ENCODE measurements at regions not wholly inside any gene's neighbourhood (a gene's known extent, or its start where the extent isn't known, plus 50 kb on each side); places are given as distances from the start of the nearest gene placed in this dataset.
A peak's percentile ranks its signal among the peaks of the same experiment; 100 is the strongest.

DNA sequence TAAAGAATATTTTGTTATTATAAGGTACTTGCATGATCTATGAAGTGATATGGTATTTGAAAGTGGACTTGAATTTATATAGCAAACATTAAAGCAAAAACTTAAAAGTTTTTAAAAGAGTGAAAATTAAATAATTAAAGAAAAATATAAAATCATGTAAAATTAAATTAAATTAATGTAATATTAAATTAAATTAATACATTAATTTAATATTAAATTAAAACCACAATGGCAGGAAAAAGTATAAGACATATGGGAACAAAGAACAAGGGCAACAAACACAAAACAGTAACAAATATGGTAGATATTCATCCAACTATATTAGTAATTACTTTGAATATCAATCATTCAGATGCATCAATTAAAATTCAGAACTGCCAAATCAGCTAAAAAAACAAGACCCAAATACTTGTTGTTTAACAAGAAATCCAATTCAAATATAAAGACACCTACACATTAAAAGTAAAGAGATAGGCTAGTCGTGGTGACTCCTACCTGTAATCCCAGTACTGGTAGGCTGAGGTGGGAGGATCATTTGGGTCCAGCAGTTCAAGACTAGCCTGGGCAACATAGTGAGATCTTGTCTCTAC lies 992.2 kb upstream of the MIR17HG start:
- H3K4me3 ChIP-seq (ENCODE audit: low read depth in 1 of 3, low read length in 3 of 3): no peak overlapping the region
- H3K27me3 ChIP-seq (ENCODE audit: control insufficient read depth in 3 of 3, insufficient read depth in 3 of 3, low read length in 3 of 3): no peaks in the 10 kb centered on the region
- H3K9me3 ChIP-seq (ENCODE audit: control insufficient read depth in 2 of 2, insufficient read depth in 1 of 2, low read depth in 1 of 2, low read length in 1 of 2): no peaks in the 10 kb centered on the region
- 68 to 80% (median 73%) methylated on average over 1 of the region's 1 CpG for WGBS, 3 donors
- H3K36me3 ChIP-seq (ENCODE audit: control insufficient read depth in 3 of 3, insufficient read depth in 2 of 3, low read depth in 1 of 3, low read length in 3 of 3): no peaks in the 10 kb centered on the region
- no peaks in the 10 kb centered on the region for H3K4me1 ChIP-seq (ENCODE audit: control insufficient read depth in 3 of 3, insufficient read depth in 2 of 3, low read depth in 1 of 3, low read length in 2 of 3)
- no peak overlapping the region for H3K27ac ChIP-seq (ENCODE audit: low read depth in 1 of 3, low read length in 2 of 3)
- FAIRE-seq (peak; percentile 68), DNase-seq (no peak)

GRCh38 chr13:90360785-90361184 lies 986.7 kb upstream of the MIR17HG start:
- no peaks in the 10 kb centered on the region for H3K4me1 ChIP-seq (ENCODE audit: control insufficient read depth in 3 of 3, insufficient read depth in 2 of 3, low read depth in 1 of 3, low read length in 2 of 3)
- WGBS, 3 donors: 73 to 75% (median 74%) methylated on average over 1 of the region's 1 CpG
- H3K27me3 ChIP-seq (ENCODE audit: control insufficient read depth in 3 of 3, insufficient read depth in 3 of 3, low read length in 3 of 3): no peaks in the 10 kb centered on the region
- H3K27ac ChIP-seq (ENCODE audit: low read depth in 1 of 3, low read length in 2 of 3): no peak overlapping the region
- no peaks in the 10 kb centered on the region for H3K36me3 ChIP-seq (ENCODE audit: control insufficient read depth in 3 of 3, insufficient read depth in 2 of 3, low read depth in 1 of 3, low read length in 3 of 3)
- FAIRE-seq: no peak
- H3K4me3 ChIP-seq (ENCODE audit: low read depth in 1 of 3, low read length in 3 of 3): no peak overlapping the region
- DNase-seq: no peak
- no peaks in the 10 kb centered on the region for H3K9me3 ChIP-seq (ENCODE audit: control insufficient read depth in 2 of 2, insufficient read depth in 1 of 2, low read depth in 1 of 2, low read length in 1 of 2)

DNA sequence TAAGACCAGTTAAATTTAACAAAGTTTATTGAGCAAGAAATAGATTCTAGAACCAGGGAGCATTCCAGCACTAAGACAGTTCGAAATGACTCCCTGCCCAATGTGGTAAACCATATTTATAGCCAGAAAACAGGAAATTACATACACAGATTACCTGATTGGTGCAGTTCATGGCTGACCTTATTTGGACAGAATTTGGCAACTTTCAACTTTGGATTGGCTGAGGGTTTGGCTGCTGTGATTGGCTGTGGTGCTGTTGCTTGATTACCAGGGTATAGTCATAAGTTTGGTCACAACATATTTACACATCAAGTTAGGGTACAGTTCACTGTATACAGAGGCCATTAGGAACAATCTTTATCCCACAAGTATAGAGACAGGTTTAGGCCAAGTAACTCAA lies 984.8 kb upstream of the MIR17HG start:
- FAIRE-seq (no peak), DNase-seq (no peak)
- no peaks in the 10 kb centered on the region for H3K9me3 ChIP-seq (ENCODE audit: control insufficient read depth in 2 of 2, insufficient read depth in 1 of 2, low read depth in 1 of 2, low read length in 1 of 2)
- 41 to 51% (median 51%) methylated on average over 1 of the region's 1 CpG for WGBS, 3 donors
- H3K27me3 ChIP-seq (ENCODE audit: control insufficient read depth in 3 of 3, insufficient read depth in 3 of 3, low read length in 3 of 3): no peaks in the 10 kb centered on the region
- H3K4me1 ChIP-seq (ENCODE audit: control insufficient read depth in 3 of 3, insufficient read depth in 2 of 3, low read depth in 1 of 3, low read length in 2 of 3): no peaks in the 10 kb centered on the region
- H3K4me3 ChIP-seq (ENCODE audit: low read depth in 1 of 3, low read length in 3 of 3): no peak overlapping the region
- H3K36me3 ChIP-seq (ENCODE audit: control insufficient read depth in 3 of 3, insufficient read depth in 2 of 3, low read depth in 1 of 3, low read length in 3 of 3): no peaks in the 10 kb centered on the region
- H3K27ac ChIP-seq (ENCODE audit: low read depth in 1 of 3, low read length in 2 of 3): no peak overlapping the region

DNA sequence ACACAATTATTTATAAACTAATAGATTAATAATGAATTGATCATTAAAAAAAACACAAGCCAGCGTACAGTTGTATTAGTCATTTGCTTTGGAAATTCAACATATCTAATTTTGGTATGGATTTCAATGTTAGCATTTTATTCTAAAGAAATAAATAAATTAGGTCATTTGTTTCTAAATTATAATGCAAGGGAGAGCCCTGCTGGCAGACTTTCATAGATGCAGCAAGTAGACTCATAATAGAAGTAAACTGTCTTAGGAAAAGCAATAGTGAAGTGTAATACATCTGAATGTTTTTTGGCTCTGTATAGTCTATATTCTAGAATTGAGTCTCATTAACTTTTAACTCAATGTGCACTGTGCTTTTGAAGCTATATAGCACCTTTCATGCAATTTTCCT lies 982.4 kb upstream of the MIR17HG start:
- Histone ChIP-seq H3K4me1 (ENCODE audit: control insufficient read depth in 3 of 3, insufficient read depth in 2 of 3, low read depth in 1 of 3, low read length in 2 of 3) (no peaks in the 10 kb centered on the region), H3K9me3 (ENCODE audit: control insufficient read depth in 2 of 2, insufficient read depth in 1 of 2, low read depth in 1 of 2, low read length in 1 of 2) (no peaks in the 10 kb centered on the region), H3K27me3 (ENCODE audit: control insufficient read depth in 3 of 3, insufficient read depth in 3 of 3, low read length in 3 of 3) (no peaks in the 10 kb centered on the region), H3K36me3 (ENCODE audit: control insufficient read depth in 3 of 3, insufficient read depth in 2 of 3, low read depth in 1 of 3, low read length in 3 of 3) (no peaks in the 10 kb centered on the region), H3K4me3 (ENCODE audit: low read depth in 1 of 3, low read length in 3 of 3) (no peak overlapping the region), H3K27ac (ENCODE audit: low read depth in 1 of 3, low read length in 2 of 3) (no peak overlapping the region)
- DNase-seq: no peak
- no peak for FAIRE-seq
- 72 to 92% (median 88%) methylated on average over 1 of the region's 1 CpG for WGBS, 3 donors

GRCh38 chr13:90374168-90374567 lies 973.3 kb upstream of the MIR17HG start:
- H3K36me3 ChIP-seq (ENCODE audit: control insufficient read depth in 3 of 3, insufficient read depth in 2 of 3, low read depth in 1 of 3, low read length in 3 of 3): no peaks in the 10 kb centered on the region
- H3K4me1 ChIP-seq (ENCODE audit: control insufficient read depth in 3 of 3, insufficient read depth in 2 of 3, low read depth in 1 of 3, low read length in 2 of 3): no peaks in the 10 kb centered on the region
- no peaks in the 10 kb centered on the region for H3K27me3 ChIP-seq (ENCODE audit: control insufficient read depth in 3 of 3, insufficient read depth in 3 of 3, low read length in 3 of 3)
- H3K9me3 ChIP-seq (ENCODE audit: control insufficient read depth in 2 of 2, insufficient read depth in 1 of 2, low read depth in 1 of 2, low read length in 1 of 2): no peaks in the 10 kb centered on the region
- H3K4me3 ChIP-seq (ENCODE audit: low read depth in 1 of 3, low read length in 3 of 3): no peak overlapping the region
- no peak overlapping the region for H3K27ac ChIP-seq (ENCODE audit: low read depth in 1 of 3, low read length in 2 of 3)
- no peak for DNase-seq
- FAIRE-seq: no peak

GRCh38 chr13:90375851-90376250 lies 971.6 kb upstream of the MIR17HG start:
- WGBS, 3 donors: 67 to 81% (median 70%) methylated on average over 4 of the region's 4 CpGs
- Histone ChIP-seq H3K27me3 (ENCODE audit: control insufficient read depth in 3 of 3, insufficient read depth in 3 of 3, low read length in 3 of 3) (no peaks in the 10 kb centered on the region), H3K36me3 (ENCODE audit: control insufficient read depth in 3 of 3, insufficient read depth in 2 of 3, low read depth in 1 of 3, low read length in 3 of 3) (no peaks in the 10 kb centered on the region), H3K9me3 (ENCODE audit: control insufficient read depth in 2 of 2, insufficient read depth in 1 of 2, low read depth in 1 of 2, low read length in 1 of 2) (no peaks in the 10 kb centered on the region), H3K27ac (ENCODE audit: low read depth in 1 of 3, low read length in 2 of 3) (no peak overlapping the region), H3K4me3 (ENCODE audit: low read depth in 1 of 3, low read length in 3 of 3) (no peak overlapping the region), H3K4me1 (ENCODE audit: control insufficient read depth in 3 of 3, insufficient read depth in 2 of 3, low read depth in 1 of 3, low read length in 2 of 3) (no peaks in the 10 kb centered on the region)
- DNase-seq (no peak), FAIRE-seq (no peak)

GRCh38 chr13:90382425-90382824 lies 965.1 kb upstream of the MIR17HG start:
- Histone ChIP-seq H3K36me3 (ENCODE audit: control insufficient read depth in 3 of 3, insufficient read depth in 2 of 3, low read depth in 1 of 3, low read length in 3 of 3) (no peaks in the 10 kb centered on the region), H3K27me3 (ENCODE audit: control insufficient read depth in 3 of 3, insufficient read depth in 3 of 3, low read length in 3 of 3) (no peaks in the 10 kb centered on the region), H3K4me3 (ENCODE audit: low read depth in 1 of 3, low read length in 3 of 3) (no peak overlapping the region), H3K9me3 (ENCODE audit: control insufficient read depth in 2 of 2, insufficient read depth in 1 of 2, low read depth in 1 of 2, low read length in 1 of 2) (no peaks in the 10 kb centered on the region), H3K27ac (ENCODE audit: low read depth in 1 of 3, low read length in 2 of 3) (no peak overlapping the region), H3K4me1 (ENCODE audit: control insufficient read depth in 3 of 3, insufficient read depth in 2 of 3, low read depth in 1 of 3, low read length in 2 of 3) (no peaks in the 10 kb centered on the region)
- no peak for FAIRE-seq
- no peak for DNase-seq
- WGBS, 3 donors: 74 to 91% (median 86%) methylated on average over 1 of the region's 1 CpG

DNA sequence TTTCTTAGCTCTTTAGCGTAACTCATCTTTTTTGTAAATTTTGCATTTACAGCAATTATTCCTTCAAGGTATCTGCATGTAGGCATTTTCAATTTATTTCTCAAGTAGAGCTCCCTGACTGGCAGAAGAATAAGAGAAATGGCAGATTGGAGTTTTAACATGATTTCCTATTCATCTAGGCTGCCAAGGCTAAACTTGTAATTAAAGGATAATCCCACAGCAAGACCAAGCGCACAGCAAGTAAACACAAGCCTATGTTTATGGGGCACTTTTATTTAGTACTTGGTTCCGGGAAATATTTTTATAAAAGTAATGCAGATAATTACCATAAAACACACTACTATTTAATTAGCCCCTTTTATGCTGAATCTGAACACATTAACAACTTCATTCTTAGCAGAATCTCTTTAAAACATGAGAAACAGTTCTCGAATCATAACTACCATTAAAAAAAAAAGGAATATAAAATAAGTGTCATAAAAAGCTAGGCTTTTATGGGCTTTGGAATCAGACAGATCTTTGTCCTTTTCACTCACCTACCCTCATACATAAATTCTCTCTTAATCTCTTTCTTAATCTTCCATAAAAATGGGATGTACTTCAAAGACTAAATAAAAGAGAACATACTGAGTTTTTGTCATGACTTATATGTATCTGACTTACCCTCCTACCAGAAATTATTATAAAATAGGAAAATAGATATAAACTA lies 961.6 kb upstream of the MIR17HG start:
- no peak for FAIRE-seq
- H3K36me3 ChIP-seq (ENCODE audit: control insufficient read depth in 3 of 3, insufficient read depth in 2 of 3, low read depth in 1 of 3, low read length in 3 of 3): no peaks in the 10 kb centered on the region
- H3K27ac ChIP-seq (ENCODE audit: low read depth in 1 of 3, low read length in 2 of 3): no peak overlapping the region
- 62 to 85% (median 84%) methylated on average over 4 of the region's 4 CpGs for WGBS, 3 donors
- no peaks in the 10 kb centered on the region for H3K27me3 ChIP-seq (ENCODE audit: control insufficient read depth in 3 of 3, insufficient read depth in 3 of 3, low read length in 3 of 3)
- no peaks in the 10 kb centered on the region for H3K9me3 ChIP-seq (ENCODE audit: control insufficient read depth in 2 of 2, insufficient read depth in 1 of 2, low read depth in 1 of 2, low read length in 1 of 2)
- no peak for DNase-seq
- H3K4me3 ChIP-seq (ENCODE audit: low read depth in 1 of 3, low read length in 3 of 3): no peak overlapping the region
- no peaks in the 10 kb centered on the region for H3K4me1 ChIP-seq (ENCODE audit: control insufficient read depth in 3 of 3, insufficient read depth in 2 of 3, low read depth in 1 of 3, low read length in 2 of 3)

- Histone ChIP-seq H3K27me3 (ENCODE audit: control insufficient read depth in 3 of 3, insufficient read depth in 3 of 3, low read length in 3 of 3) (no peaks in the 10 kb centered on the region), H3K4me1 (ENCODE audit: control insufficient read depth in 3 of 3, insufficient read depth in 2 of 3, low read depth in 1 of 3, low read length in 2 of 3) (no peaks in the 10 kb centered on the region), H3K4me3 (ENCODE audit: low read depth in 1 of 3, low read length in 3 of 3) (no peak overlapping the region), H3K36me3 (ENCODE audit: control insufficient read depth in 3 of 3, insufficient read depth in 2 of 3, low read depth in 1 of 3, low read length in 3 of 3) (no peaks in the 10 kb centered on the region), H3K27ac (ENCODE audit: low read depth in 1 of 3, low read length in 2 of 3) (no peak overlapping the region), H3K9me3 (ENCODE audit: control insufficient read depth in 2 of 2, insufficient read depth in 1 of 2, low read depth in 1 of 2, low read length in 1 of 2) (no peaks in the 10 kb centered on the region)
- FAIRE-seq (no peak), DNase-seq (no peak)
- 73 to 74% (median 74%) methylated on average over 2 of the region's 2 CpGs for WGBS, 3 donors
Measured at GRCh38 chr13:90388887-90389452, 958.5 kb upstream of the MIR17HG start.

Data from small intestine (tissue), 7 donors.